GM10266 (cell line): ENCODE measurements at regions not wholly inside any gene's neighbourhood (a gene's known extent, or its start where the extent isn't known, plus 50 kb on each side); places are given as distances from the start of the nearest gene placed in this dataset.
"Not testable (repeated sequence)": the region's sequence is repeated elsewhere in the genome, so short reads cannot be mapped to it uniquely, and the experiment has no call there.

ENCODE experiments used
- DNase-seq: peaks from one replicate; pipeline ENCODE4 v3.0.0; 2012; ENCODE audit errors: extremely low spot score
- TF ChIP-seq, protein P1 (sequence below): IDR thresholded peaks from 2 replicates; pipeline ENCODE4 v1.5.1; 2012; ENCODE audit warnings: mild to moderate bottlenecking, low read depth; ENCODE audit not compliant: control insufficient read depth, insufficient read depth; ENCODE audit errors: missing control alignments

DNA sequence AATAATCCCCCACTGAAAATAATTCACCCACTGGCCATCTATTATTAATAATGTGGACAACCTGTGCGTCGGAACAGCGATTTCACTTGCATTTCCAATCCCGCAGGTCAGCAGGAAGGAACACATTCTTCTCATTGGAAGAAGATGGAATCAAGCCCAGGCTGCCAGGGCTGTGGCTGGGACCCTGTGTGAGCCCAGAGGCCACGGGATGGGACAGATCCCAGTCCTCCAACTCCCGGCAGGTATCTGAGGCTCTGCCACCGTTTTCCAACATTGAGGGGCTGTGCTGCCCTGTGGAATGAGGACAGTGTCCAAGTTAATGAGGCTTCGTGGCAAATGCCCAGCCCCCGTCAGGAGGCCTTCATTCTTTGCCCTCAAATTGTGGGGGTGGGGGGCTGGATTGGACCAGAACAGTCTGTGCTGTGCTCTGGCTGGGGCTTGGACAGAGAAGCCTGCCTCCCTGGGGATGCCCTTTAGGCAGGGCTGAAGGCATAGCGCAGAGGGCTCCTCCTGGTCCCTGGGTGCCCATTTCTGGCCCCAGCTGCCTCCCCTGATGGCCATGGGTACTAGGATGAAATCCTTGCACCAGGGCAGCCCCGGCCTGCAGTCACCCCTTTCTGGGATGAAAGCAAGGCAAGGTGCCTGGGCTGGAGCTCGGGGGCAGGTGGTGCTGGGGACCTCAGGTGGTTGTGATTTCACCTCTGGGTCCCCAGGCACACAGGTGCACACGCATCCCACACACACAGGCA is 195.0 kb upstream of the PPP1R26 start:
- no peak for DNase-seq
- TF ChIP-seq, protein P1, sequence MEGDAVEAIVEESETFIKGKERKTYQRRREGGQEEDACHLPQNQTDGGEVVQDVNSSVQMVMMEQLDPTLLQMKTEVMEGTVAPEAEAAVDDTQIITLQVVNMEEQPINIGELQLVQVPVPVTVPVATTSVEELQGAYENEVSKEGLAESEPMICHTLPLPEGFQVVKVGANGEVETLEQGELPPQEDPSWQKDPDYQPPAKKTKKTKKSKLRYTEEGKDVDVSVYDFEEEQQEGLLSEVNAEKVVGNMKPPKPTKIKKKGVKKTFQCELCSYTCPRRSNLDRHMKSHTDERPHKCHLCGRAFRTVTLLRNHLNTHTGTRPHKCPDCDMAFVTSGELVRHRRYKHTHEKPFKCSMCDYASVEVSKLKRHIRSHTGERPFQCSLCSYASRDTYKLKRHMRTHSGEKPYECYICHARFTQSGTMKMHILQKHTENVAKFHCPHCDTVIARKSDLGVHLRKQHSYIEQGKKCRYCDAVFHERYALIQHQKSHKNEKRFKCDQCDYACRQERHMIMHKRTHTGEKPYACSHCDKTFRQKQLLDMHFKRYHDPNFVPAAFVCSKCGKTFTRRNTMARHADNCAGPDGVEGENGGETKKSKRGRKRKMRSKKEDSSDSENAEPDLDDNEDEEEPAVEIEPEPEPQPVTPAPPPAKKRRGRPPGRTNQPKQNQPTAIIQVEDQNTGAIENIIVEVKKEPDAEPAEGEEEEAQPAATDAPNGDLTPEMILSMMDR, result no peak

- DNase-seq, result not testable (repeated sequence)
Measured at GRCh38 chr9:135286187-135286925, 193.2 kb upstream of the PPP1R26 start.

DNA sequence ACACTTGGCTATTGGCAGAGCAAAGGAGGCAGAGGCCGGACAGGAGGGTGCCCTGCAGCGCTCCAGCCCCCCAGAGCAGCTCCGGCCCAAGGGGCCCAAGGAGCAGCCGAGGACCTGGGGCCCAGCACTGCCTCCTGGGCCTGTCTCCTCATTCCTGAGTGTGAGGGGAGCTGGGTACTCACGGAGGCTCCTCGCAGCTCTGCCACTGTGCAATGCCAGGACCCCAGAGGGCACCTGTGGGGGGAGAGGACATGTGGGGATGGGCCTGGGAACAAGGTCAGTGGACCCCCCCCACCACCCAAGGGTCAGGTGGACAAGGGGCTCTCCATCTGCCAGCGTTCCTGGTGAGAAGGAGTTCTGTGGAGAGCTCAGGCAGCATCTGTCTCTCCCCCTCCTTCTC is 192.6 kb upstream of the PPP1R26 start:
- TF ChIP-seq, protein P1, result no peak
- no peak for DNase-seq

DNA sequence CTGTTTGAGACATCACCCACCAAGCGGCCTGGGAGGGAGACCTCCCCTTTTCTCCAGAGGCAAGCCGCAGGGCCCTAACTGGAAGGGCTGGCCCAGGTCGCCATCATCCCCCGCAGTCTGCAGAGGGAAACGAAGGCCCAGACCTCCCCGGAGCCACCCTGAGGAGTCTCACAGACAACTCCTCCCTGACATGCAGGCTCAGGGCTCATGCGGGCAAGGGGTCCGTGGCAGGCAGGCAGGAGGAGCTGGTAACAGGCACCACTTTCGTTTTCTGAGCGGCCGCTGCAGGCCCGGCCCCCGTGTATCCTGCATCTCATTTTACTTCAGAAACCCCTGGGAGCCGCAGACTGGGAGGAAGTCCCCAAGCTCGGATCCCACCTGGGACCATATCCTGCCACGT is 192.0 kb upstream of the PPP1R26 start:
- TF ChIP-seq, protein P1, result no peak
- no peak for DNase-seq

- TF ChIP-seq, protein P1, result no peak
- DNase-seq, result no peak
Measured at GRCh38 chr9:135288054-135288453, 191.5 kb upstream of the PPP1R26 start.

GRCh38 chr9:135289081-135289491 is 190.5 kb upstream of the PPP1R26 start:
- no peak for DNase-seq
- TF ChIP-seq, protein P1, result no peak

DNA sequence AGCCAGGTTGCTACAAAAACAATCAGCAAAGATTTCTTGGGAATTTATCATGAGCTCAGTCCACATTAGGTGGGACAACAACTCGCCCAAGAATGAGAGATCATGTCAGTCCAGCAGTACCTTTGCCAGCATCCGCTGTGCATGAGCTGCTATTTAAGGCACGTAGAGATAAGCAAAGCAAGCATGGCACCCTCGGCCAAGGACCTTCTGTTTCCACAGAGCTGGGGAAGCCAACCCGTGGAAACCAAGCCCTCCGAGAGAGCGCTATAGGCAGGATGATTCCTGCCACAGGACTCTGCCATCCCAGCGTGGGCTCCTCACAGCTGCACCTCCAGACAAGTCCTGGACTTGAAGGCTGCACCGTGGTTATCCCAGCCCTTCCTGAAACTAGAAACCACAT is 189.5 kb upstream of the PPP1R26 start:
- TF ChIP-seq, protein P1, result no peak
- DNase-seq, result no peak
